ENCODE measurements at regions not wholly inside any gene's neighbourhood (a gene's known extent, or its start where the extent isn't known, plus 50 kb on each side); places are given as distances from the start of the nearest gene placed in this dataset.

DNA sequence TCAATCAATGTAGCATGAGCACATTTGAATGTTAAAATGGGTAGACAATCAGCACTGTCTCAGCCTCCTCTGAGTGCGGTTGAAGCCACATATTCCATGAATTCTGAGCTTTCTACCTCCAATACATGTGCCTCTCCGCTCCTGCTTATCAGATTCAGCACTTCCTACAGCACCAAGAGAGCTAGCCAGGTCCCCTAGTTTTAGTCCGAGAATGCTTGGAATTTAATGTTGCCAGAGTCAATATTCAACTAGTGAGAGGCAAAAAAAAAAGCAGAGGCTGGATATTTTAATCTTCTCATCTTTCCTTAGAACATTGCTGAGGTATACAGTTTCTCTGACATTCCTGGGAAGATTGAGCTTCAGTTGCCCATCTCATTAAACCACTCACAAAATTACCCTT lies 1979.1 kb upstream of the CDH9 start:
- intact Hi-C loops (cut with micrococcal nuclease; ENCODE audit: unreplicated experiment), result loop anchor here (5.0 kb wide), 1 partner anchor 215 kb away; no protein-coding TSS in a partner anchor
- CTCF ChIA-PET, result no interaction called here
- no peaks in the 10 kb centered on the region for H3K9me3 Mint-ChIP-seq (ENCODE audit: low read depth, unreplicated experiment)
- H3K27me3 Mint-ChIP-seq (ENCODE audit: unreplicated experiment), result no peaks in the 10 kb centered on the region
- TF ChIP-seq, protein P1, sequence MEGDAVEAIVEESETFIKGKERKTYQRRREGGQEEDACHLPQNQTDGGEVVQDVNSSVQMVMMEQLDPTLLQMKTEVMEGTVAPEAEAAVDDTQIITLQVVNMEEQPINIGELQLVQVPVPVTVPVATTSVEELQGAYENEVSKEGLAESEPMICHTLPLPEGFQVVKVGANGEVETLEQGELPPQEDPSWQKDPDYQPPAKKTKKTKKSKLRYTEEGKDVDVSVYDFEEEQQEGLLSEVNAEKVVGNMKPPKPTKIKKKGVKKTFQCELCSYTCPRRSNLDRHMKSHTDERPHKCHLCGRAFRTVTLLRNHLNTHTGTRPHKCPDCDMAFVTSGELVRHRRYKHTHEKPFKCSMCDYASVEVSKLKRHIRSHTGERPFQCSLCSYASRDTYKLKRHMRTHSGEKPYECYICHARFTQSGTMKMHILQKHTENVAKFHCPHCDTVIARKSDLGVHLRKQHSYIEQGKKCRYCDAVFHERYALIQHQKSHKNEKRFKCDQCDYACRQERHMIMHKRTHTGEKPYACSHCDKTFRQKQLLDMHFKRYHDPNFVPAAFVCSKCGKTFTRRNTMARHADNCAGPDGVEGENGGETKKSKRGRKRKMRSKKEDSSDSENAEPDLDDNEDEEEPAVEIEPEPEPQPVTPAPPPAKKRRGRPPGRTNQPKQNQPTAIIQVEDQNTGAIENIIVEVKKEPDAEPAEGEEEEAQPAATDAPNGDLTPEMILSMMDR (IDR thresholded peaks at IDR 0.05; ENCODE audit: unreplicated experiment), result no peak
- H3K36me3 Mint-ChIP-seq (ENCODE audit: insufficient read depth, unreplicated experiment), result no peaks in the 10 kb centered on the region
- DNase-seq, result no peak
- no peak overlapping the region for H3K27ac Mint-ChIP-seq (ENCODE audit: unreplicated experiment)
- H3K4me3 Mint-ChIP-seq (ENCODE audit: low read depth, unreplicated experiment), result no peak overlapping the region
- no TSS peak for BruUV-seq (replicated peaks)
- peaks cover 11% of the 10 kb centered on the region for H3K4me1 Mint-ChIP-seq (ENCODE audit: low read depth, unreplicated experiment)

DNA sequence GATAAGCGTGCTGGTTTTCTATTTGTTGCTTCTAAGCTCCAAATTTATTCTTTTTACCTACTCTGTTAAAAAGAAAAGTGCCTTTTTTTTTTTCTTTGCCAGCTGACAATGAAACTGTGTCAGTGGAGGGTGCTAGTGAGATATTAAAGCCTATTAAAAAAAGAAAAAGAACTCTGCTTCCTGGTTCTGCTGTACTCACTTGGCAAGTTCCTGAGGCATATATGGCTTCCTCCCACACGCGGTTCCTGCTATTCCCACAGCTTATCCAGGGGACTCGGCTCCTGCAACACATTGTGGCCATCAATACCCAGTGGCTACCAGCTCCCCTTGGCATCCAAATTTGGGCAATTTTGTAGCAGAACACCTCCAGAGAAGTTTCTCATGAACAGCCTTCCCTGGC lies 1977.7 kb upstream of the CDH9 start:
- BruUV-seq (replicated peaks), result no TSS peak
- CTCF ChIA-PET, result no interaction called here
- no peaks in the 10 kb centered on the region for H3K9me3 Mint-ChIP-seq (ENCODE audit: low read depth, unreplicated experiment)
- TF ChIP-seq, protein P1 (IDR thresholded peaks at IDR 0.05; ENCODE audit: unreplicated experiment), result no peak
- H3K4me3 Mint-ChIP-seq (ENCODE audit: low read depth, unreplicated experiment), result no peak overlapping the region
- H3K4me1 Mint-ChIP-seq (ENCODE audit: low read depth, unreplicated experiment), result peaks cover 11% of the 10 kb centered on the region
- no peak overlapping the region for H3K27ac Mint-ChIP-seq (ENCODE audit: unreplicated experiment)
- H3K27me3 Mint-ChIP-seq (ENCODE audit: unreplicated experiment), result no peaks in the 10 kb centered on the region
- intact Hi-C loops (cut with micrococcal nuclease; ENCODE audit: unreplicated experiment), result loop anchor here (5.0 kb wide), 1 partner anchor 216 kb away; no protein-coding TSS in a partner anchor
- H3K36me3 Mint-ChIP-seq (ENCODE audit: insufficient read depth, unreplicated experiment), result no peaks in the 10 kb centered on the region
- peak; percentile 4 for DNase-seq

DNA sequence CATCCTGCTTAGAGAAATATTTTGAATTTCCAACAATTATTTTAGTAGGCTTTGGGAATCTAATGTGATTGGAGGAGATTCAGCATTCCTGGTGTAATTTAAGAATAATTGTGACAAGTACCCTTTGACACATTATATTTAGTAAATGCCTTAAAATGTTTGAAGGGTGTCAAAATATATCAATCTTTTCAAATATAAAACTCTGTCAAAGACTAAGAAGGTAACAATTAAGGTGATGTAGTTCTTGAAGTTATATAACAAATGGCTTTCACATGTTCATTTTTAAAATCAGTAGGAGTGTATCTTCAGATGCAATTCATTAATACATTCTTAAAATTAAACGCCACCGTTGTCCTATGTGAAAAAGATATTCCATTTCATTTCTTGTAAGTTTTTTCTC lies 1977.1 kb upstream of the CDH9 start:
- no peak overlapping the region for H3K27ac Mint-ChIP-seq (ENCODE audit: unreplicated experiment)
- intact Hi-C loops (cut with micrococcal nuclease; ENCODE audit: unreplicated experiment), result loop anchor here (5.0 kb wide), 1 partner anchor 217 kb away; no protein-coding TSS in a partner anchor
- no peak overlapping the region for H3K4me3 Mint-ChIP-seq (ENCODE audit: low read depth, unreplicated experiment)
- no peaks in the 10 kb centered on the region for H3K27me3 Mint-ChIP-seq (ENCODE audit: unreplicated experiment)
- DNase-seq, result no peak
- CTCF ChIA-PET, result no interaction called here
- no TSS peak for BruUV-seq (replicated peaks)
- H3K36me3 Mint-ChIP-seq (ENCODE audit: insufficient read depth, unreplicated experiment), result no peaks in the 10 kb centered on the region
- no peaks in the 10 kb centered on the region for H3K9me3 Mint-ChIP-seq (ENCODE audit: low read depth, unreplicated experiment)
- H3K4me1 Mint-ChIP-seq (ENCODE audit: low read depth, unreplicated experiment), result peaks cover 11% of the 10 kb centered on the region
- TF ChIP-seq, protein P1 (IDR thresholded peaks at IDR 0.05; ENCODE audit: unreplicated experiment), result no peak

DNA sequence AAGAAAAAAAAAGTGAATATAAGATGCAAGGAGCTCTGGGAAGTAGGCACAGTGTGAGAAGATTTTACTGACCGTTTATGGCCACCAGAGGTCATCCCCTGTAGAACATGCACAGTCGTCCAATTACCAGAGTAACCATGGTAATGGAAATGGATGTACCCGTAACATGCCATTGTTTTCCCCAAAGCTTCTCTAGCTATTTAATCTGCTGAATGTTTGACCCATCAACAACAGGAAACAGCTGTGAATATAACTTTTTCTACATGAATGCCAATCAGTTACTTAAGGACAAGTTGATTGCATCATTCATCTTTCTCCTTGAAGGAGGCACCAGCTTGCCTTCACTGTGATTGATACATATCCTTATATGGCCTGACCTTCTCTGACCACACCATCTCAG lies 1967.0 kb upstream of the CDH9 start:
- DNase-seq, result no peak
- no peak overlapping the region for H3K4me3 Mint-ChIP-seq (ENCODE audit: low read depth, unreplicated experiment)
- no peak overlapping the region for H3K27ac Mint-ChIP-seq (ENCODE audit: unreplicated experiment)
- TF ChIP-seq, protein P1 (IDR thresholded peaks at IDR 0.05; ENCODE audit: unreplicated experiment), result no peak
- CTCF ChIA-PET, result no interaction called here
- no peaks in the 10 kb centered on the region for H3K36me3 Mint-ChIP-seq (ENCODE audit: insufficient read depth, unreplicated experiment)
- intact Hi-C loops (cut with micrococcal nuclease; ENCODE audit: unreplicated experiment), result no loop called here
- no peaks in the 10 kb centered on the region for H3K4me1 Mint-ChIP-seq (ENCODE audit: low read depth, unreplicated experiment)
- no TSS peak for BruUV-seq (replicated peaks)
- H3K27me3 Mint-ChIP-seq (ENCODE audit: unreplicated experiment), result no peaks in the 10 kb centered on the region
- no peaks in the 10 kb centered on the region for H3K9me3 Mint-ChIP-seq (ENCODE audit: low read depth, unreplicated experiment)
